HepG2 (cell line): ENCODE measurements at regions not wholly inside any gene's neighbourhood (a gene's known extent, or its start where the extent isn't known, plus 50 kb on each side); places are given as distances from the start of the nearest gene placed in this dataset.

Experiments used
- ATAC-seq: fragments of 200-7000 bp; cut with Tn5 transposase; 3 replicates; pipeline ENCODE4 v1.9.1; 2020; ENCODE audit warnings: mild to moderate bottlenecking, moderate library complexity
- BruUV-seq: library from RNA; stranded (reverse); fragments of 400-500 nt; replicated peaks from 2 replicates; lab custom pipeline; 2021; lab: Mats Ljungman, UMichigan
- CTCF ChIA-PET: fragments of 300-600 bp; formaldehyde crosslinking; extraction: SDS; loops from one replicate; lab custom pipeline; 2021; ENCODE audit warnings: low total read pairs, inconsistent platforms, low intra/inter-chr PET ratio; lab: Yijun Ruan, JAX
- POLR2A ChIA-PET: fragments of 350-600 bp; sonication (Branson Sonifier 250); formaldehyde crosslinking; loops from one replicate; lab custom pipeline; 2020; ENCODE audit warnings: antibody characterized with exemption, inconsistent platforms; lab: Yijun Ruan, JAX
- DNase-seq: peaks from one replicate; pipeline ENCODE4 v3.0.0-alpha.2; 2015; ENCODE audit warnings: low spot score
- FAIRE-seq: peaks from 3 replicates; lab custom pipeline; 2011; peaks lifted over from hg19 to GRCh38; lab: Jason Lieb, UNC
- H2AFZ ChIP-seq: one replicate; pipeline ENCODE4 v1.6.1; 2011; ENCODE audit warnings: low read length, inconsistent platforms
- H3K27ac ChIP-seq: fragments of 300-600 bp; 3 replicates; pipeline ENCODE4 v1.8.0; 2011; ENCODE audit warnings: mixed run types, mild to moderate bottlenecking, mixed read lengths, low read length, inconsistent platforms; ENCODE audit not compliant: insufficient read depth; ENCODE audit errors: extremely low read length
- H3K27me3 ChIP-seq, 2 experiments: fragments of 200-600 bp in 1 of 2; 2 replicates in 1 of 2; 3 replicates in 1 of 2; pipeline versions ENCODE4 v1.6.0 to v1.8.0; 2011; ENCODE audit warnings: low read length in 2 of 2, mild to moderate bottlenecking in 2 of 2, moderate library complexity in 2 of 2, inconsistent platforms in 1 of 2; ENCODE audit not compliant: insufficient read depth in 2 of 2, control insufficient read depth in 1 of 2
- H3K36me3 ChIP-seq, 2 experiments: fragments of 200-600 bp in 1 of 2; replicated peaks in 1 of 2; 2 replicates in 1 of 2; 3 replicates in 1 of 2; pipeline versions ENCODE4 v1.5.1 to v1.8.0; 2011; ENCODE audit warnings: low read length in 2 of 2, inconsistent platforms in 1 of 2; ENCODE audit not compliant: insufficient read depth in 2 of 2, control insufficient read depth in 1 of 2
- H3K4me1 ChIP-seq: 2 replicates; pipeline ENCODE4 v1.5.1; 2012; ENCODE audit warnings: low read length, inconsistent platforms; ENCODE audit not compliant: insufficient read depth
- H3K4me2 ChIP-seq: 2 replicates; pipeline ENCODE4 v1.6.0; 2011; ENCODE audit warnings: low read depth, low read length, inconsistent platforms
- H3K4me3 ChIP-seq, 3 experiments: fragments of 200-600 bp in 1 of 3; sonication (generic), shearing (Covaris generic) in 1 of 3; replicated peaks in 1 of 3; 2 replicates each; pipeline ENCODE4 v1.5.1; 2011 to 2016; ENCODE audit warnings: low read length in 3 of 3, inconsistent platforms in 2 of 3, low read depth in 2 of 3, mild to moderate bottlenecking in 2 of 3, control low read depth in 1 of 3, mixed read lengths in 1 of 3; ENCODE audit not compliant: insufficient read depth in 1 of 3
- H3K79me2 ChIP-seq: one replicate; pipeline ENCODE4 v1.6.1; 2011; ENCODE audit warnings: low read length, inconsistent platforms; ENCODE audit not compliant: insufficient read depth
- H3K9ac ChIP-seq: 2 replicates; pipeline ENCODE4 v1.6.0; 2011; ENCODE audit warnings: mild to moderate bottlenecking, low read depth, low read length, inconsistent platforms; ENCODE audit not compliant: insufficient read depth
- H3K9me3 ChIP-seq: 2 replicates; pipeline ENCODE4 v1.5.1; 2012; ENCODE audit warnings: mild to moderate bottlenecking, low read length
- H4K20me1 ChIP-seq: 2 replicates; pipeline ENCODE4 v1.6.0; 2011; ENCODE audit warnings: inconsistent platforms, mild to moderate bottlenecking, low read length, moderate library complexity; ENCODE audit not compliant: insufficient read depth
- NFE2L2 ChIP-seq: fragments of 150-350 bp; IDR thresholded peaks from 2 replicates; pipeline ENCODE4 v1.6.1; 2014; ENCODE audit warnings: low read length
- NFIB ChIP-seq: sonication (generic); formaldehyde crosslinking; IDR thresholded peaks from 2 replicates; pipeline ENCODE4 v1.9.0; 2021; ENCODE audit warnings: missing genetic modification reagents, mild to moderate bottlenecking, borderline replicate concordance
- ZNF121 ChIP-seq: sonication (generic); formaldehyde crosslinking; IDR thresholded peaks from 2 replicates; pipeline ENCODE4 v1.5.0; 2020; ENCODE audit warnings: mild to moderate bottlenecking, missing genetic modification reagents
- ZNF224 ChIP-seq: sonication (generic); formaldehyde crosslinking; IDR thresholded peaks from 2 replicates; pipeline ENCODE4 v1.5.0; 2020; ENCODE audit warnings: mild to moderate bottlenecking, missing genetic modification reagents
- ZNF225 ChIP-seq: sonication (generic); formaldehyde crosslinking; IDR thresholded peaks from 2 replicates; pipeline ENCODE4 v1.4.0; 2020; ENCODE audit warnings: mild to moderate bottlenecking, missing genetic modification reagents
- whole genome bisulfite sequencing: methylation state at CpG from one replicate; pipeline ENCODE4 v1.1.6; 2017; ENCODE audit warnings: low lambda C conversion rate; 5-methylcytosine and 5-hydroxymethylcytosine counted together
- in situ Hi-C: cut with HindIII; loops from 2 replicates; pipeline ENCODE4 v1.10.0; 2017; ENCODE audit warnings: low pct_unique_long_range_greater_than_20kb; ENCODE audit not compliant: extremely low pct_ligation_motif_present
- intact Hi-C: fragments of 100-400 bp; cut with micrococcal nuclease; formaldehyde crosslinking; loops from one replicate; pipeline ENCODE4 v1.10.0; 2022; ENCODE audit not compliant: unreplicated experiment
- TF ChIP-seq, protein P1 (sequence below): sonication (generic); formaldehyde crosslinking; IDR thresholded peaks from 2 replicates; pipeline ENCODE4 v1.4.0; 2020; ENCODE audit warnings: mild to moderate bottlenecking, missing genetic modification reagents, borderline replicate concordance
- TF ChIP-seq, protein P2 (sequence below): IDR thresholded peaks from 2 replicates; pipeline ENCODE4 v1.6.1; 2016; ENCODE audit warnings: low read depth, borderline replicate concordance
- TF ChIP-seq, protein P3 (sequence below): sonication (generic); formaldehyde crosslinking; IDR thresholded peaks from 2 replicates; pipeline ENCODE4 v1.4.0; 2020; ENCODE audit warnings: mild to moderate bottlenecking, missing genetic modification reagents
- TF ChIP-seq, protein P4 (sequence below): IDR thresholded peaks from 2 replicates; pipeline ENCODE4 v1.6.1; 2016; ENCODE audit warnings: mild to moderate bottlenecking

DNA sequence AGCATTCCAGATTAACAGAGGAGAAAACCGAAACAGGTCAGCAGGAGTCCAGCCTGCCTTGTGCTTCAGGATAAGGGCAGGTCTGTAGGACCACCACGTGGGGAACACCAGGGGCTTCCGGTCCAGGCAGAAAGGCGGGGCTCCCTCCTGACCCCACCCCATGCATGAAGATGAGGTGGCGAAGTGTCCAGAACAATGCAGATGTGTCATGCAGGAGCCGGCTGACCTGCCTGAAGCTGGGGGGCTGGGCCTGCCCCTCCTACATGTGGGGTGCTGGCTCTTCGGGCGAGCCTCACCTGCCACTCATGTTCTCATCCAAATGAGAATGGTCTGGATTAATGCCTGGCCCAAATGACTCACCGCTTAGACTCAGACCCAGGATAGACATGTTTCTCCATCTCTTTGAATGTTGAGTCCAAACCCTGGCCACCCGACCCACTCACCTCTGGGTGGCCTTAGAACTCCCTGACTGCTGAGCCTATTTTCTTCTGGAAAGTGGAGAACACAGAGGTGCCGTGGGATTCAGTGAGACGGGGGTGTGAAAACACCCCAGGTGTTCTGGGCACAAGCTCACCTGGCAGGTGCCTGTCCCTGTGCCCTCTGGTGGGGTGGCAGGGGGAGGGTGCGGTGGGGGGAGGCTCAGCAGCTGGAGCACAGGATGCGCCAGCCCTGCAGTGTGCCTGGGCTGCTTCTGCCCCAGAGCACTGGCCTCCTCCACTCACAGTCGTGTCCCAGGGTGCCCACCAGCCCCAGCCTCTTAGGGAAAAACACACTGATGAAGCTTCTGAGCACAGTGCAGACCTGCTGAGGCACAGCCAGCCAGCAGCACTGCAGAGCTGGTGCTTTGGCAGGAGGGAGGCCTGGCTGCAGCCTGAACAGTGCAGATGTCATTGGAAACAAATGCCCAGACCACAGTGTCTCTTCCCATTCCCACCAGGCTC, 55.2 kb upstream of the GDF10 start:
- Histone ChIP-seq H3K9me3 (no peaks in the 10 kb centered on the region), H3K27me3 (peaks cover 1 to 17% of the 10 kb centered on the region in 2 experiments; a peak in 3 of 5 replicates), H2AFZ (no peak overlapping the region), H3K4me1 (no peaks in the 10 kb centered on the region), H3K36me3 (no peaks in the 10 kb centered on the region), H3K79me2 (no peaks in the 10 kb centered on the region), H3K9ac (no peak overlapping the region), H3K27ac (no peak overlapping the region), H3K4me3 (no peak overlapping the region), H3K4me2 (no peak overlapping the region), H4K20me1 (no peaks in the 10 kb centered on the region)
- ATAC-seq, result no peak
- no TSS peak for BruUV-seq
- FAIRE-seq, result no peak
- 31% methylated on average over 11 of the region's 15 CpGs for WGBS
- ChIA-PET POLR2A (no interaction called here), CTCF (no interaction called here)
- TF ChIP-seq, protein P1, sequence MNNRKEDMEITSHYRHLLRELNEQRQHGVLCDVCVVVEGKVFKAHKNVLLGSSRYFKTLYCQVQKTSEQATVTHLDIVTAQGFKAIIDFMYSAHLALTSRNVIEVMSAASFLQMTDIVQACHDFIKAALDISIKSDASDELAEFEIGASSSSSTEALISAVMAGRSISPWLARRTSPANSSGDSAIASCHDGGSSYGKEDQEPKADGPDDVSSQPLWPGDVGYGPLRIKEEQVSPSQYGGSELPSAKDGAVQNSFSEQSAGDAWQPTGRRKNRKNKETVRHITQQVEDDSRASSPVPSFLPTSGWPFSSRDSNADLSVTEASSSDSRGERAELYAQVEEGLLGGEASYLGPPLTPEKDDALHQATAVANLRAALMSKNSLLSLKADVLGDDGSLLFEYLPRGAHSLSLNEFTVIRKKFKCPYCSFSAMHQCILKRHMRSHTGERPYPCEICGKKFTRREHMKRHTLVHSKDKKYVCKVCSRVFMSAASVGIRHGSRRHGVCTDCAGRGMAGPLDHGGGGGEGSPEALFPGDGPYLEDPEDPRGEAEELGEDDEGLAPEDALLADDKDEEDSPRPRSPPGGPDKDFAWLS (CRISPR knock-in tag), result no peak
- TF ChIP-seq, protein P2, sequence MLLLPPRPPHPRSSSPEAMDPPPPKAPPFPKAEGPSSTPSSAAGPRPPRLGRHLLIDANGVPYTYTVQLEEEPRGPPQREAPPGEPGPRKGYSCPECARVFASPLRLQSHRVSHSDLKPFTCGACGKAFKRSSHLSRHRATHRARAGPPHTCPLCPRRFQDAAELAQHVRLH (CRISPR knock-in tag), result no peak
- TF ChIP-seq, protein P3, sequence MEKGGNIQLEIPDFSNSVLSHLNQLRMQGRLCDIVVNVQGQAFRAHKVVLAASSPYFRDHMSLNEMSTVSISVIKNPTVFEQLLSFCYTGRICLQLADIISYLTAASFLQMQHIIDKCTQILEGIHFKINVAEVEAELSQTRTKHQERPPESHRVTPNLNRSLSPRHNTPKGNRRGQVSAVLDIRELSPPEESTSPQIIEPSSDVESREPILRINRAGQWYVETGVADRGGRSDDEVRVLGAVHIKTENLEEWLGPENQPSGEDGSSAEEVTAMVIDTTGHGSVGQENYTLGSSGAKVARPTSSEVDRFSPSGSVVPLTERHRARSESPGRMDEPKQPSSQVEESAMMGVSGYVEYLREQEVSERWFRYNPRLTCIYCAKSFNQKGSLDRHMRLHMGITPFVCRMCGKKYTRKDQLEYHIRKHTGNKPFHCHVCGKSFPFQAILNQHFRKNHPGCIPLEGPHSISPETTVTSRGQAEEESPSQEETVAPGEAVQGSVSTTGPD (CRISPR knock-in tag), result no peak
- no peak for TF ChIP-seq ZNF121 (CRISPR knock-in tag)
- no peak for TF ChIP-seq NFIB (CRISPR knock-in tag)
- no peak for TF ChIP-seq NFE2L2
- no peak for TF ChIP-seq ZNF224 (CRISPR knock-in tag)
- TF ChIP-seq, protein P4, sequence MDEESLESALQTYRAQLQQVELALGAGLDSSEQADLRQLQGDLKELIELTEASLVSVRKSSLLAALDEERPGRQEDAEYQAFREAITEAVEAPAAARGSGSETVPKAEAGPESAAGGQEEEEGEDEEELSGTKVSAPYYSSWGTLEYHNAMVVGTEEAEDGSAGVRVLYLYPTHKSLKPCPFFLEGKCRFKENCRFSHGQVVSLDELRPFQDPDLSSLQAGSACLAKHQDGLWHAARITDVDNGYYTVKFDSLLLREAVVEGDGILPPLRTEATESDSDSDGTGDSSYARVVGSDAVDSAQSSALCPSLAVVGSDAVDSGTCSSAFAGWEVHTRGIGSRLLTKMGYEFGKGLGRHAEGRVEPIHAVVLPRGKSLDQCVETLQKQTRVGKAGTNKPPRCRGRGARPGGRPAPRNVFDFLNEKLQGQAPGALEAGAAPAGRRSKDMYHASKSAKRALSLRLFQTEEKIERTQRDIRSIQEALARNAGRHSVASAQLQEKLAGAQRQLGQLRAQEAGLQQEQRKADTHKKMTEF (CRISPR knock-in tag), result no peak
- TF ChIP-seq ZNF225 (CRISPR knock-in tag), result no peak
- in situ Hi-C loops (no loop called here), intact Hi-C loops (no loop called here)
- DNase-seq, result no peak
